ENCODE measurements at regions not wholly inside any gene's neighbourhood (a gene's known extent, or its start where the extent isn't known, plus 50 kb on each side); places are given as distances from the start of the nearest gene placed in this dataset.

DNA sequence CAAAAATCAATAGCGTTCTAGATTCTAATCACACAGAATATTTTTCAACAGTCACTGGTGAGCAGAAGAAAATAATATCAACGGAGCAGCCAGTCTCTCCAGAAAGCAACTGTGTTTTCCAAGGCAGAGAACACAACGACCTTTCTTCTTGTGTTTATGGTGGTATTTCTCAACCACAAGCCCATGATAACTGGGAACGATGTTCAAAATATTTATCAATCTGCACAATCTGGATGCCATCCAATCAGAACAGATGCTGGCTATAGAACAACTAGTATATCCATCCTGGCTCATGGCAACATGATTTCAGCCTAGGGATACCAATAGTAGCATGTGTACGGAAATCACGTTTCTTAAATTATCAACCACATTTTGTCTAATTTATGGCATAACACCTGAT, 162.7 kb upstream of the RUNX1 start:
- CTCF ChIA-PET = interaction anchor here (0.6 kb wide), 1 partner anchor 397 kb away, joined by 3 read pairs; no protein-coding TSS in a partner anchor

DNA sequence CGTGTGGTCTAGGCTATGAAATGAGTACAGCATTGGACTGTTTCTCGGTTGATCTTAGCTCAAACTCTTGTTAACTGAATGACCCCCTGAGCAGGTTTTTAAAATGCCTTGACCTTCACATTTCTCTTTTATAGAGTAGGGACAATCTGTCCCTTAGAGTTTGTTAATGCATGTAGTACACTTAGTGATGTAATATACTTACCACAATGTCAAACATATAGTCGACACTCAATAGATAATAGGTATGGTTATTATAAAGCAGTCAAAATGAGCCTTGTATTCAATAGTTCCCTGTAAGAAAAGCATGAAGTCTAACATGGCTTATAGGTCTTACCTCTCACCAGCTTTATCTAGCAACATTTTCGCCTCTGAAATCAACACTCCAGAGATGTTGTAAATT, 161.0 kb upstream of the RUNX1 start:
- Histone ChIP-seq H3K4me1 (ENCODE audit: control insufficient read depth, insufficient read depth, low read length) (no peaks in the 10 kb centered on the region), H3K36me3 (ENCODE audit: control insufficient read depth in 2 of 2, insufficient read depth in 1 of 2, low read length in 2 of 2) (no peaks in the 10 kb centered on the region), H3K4me3 (ENCODE audit: low read depth, low read length) (no peak overlapping the region), H3K27ac (ENCODE audit: extremely low read depth, low read depth, low read length) (no peak overlapping the region), H3K9me3 (ENCODE audit: control insufficient read depth, insufficient read depth, low read depth, low read length) (no peaks in the 10 kb centered on the region)
- ChIA-PET POLR2A (no interaction called here), CTCF (no interaction called here)
- no peak for TF ChIP-seq ZBTB21 (tag by site-specific recombination; IDR thresholded peaks at IDR 0.05)
- TF ChIP-seq SCRT1 (tag by site-specific recombination; IDR thresholded peaks at IDR 0.05; ENCODE audit: borderline replicate concordance) = no peak
- TF ChIP-seq, protein P1, sequence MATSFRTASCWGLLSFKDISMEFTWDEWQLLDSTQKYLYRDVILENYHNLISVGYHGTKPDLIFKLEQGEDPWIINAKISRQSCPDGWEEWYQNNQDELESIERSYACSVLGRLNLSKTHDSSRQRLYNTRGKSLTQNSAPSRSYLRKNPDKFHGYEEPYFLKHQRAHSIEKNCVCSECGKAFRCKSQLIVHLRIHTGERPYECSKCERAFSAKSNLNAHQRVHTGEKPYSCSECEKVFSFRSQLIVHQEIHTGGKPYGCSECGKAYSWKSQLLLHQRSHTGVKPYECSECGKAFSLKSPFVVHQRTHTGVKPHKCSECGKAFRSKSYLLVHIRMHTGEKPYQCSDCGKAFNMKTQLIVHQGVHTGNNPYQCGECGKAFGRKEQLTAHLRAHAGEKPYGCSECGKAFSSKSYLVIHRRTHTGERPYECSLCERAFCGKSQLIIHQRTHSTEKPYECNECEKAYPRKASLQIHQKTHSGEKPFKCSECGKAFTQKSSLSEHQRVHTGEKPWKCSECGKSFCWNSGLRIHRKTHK (tag by site-specific recombination; IDR thresholded peaks at IDR 0.05) = peak; percentile 95
- TF ChIP-seq GLIS1 (tag by site-specific recombination; IDR thresholded peaks at IDR 0.05) = no peak
- peak; percentile 31 for TF ChIP-seq SETDB1 (IDR thresholded peaks at IDR 0.05; ENCODE audit: insufficient read length, low read length)

More for the DNA sequence above, 162.7 kb upstream of the RUNX1 start:
- no peak overlapping the region for H3K27ac ChIP-seq (ENCODE audit: extremely low read depth, low read depth, low read length)
- TF ChIP-seq ZNF148 (tag by site-specific recombination; IDR thresholded peaks at IDR 0.05; ENCODE audit: borderline replicate concordance) (no peak), ZNF585B (tag by site-specific recombination; IDR thresholded peaks at IDR 0.05) (no peak), ZNF792 (tag by site-specific recombination; IDR thresholded peaks at IDR 0.05) (no peak), KLF8 (tag by site-specific recombination; IDR thresholded peaks at IDR 0.05) (no peak), ZNF37A (tag by site-specific recombination; IDR thresholded peaks at IDR 0.05) (no peak)
- no peak overlapping the region for H3K4me3 ChIP-seq (ENCODE audit: low read depth, low read length)
- H3K4me1 ChIP-seq (ENCODE audit: control insufficient read depth, insufficient read depth, low read length) = no peaks in the 10 kb centered on the region
- POLR2A ChIA-PET = no interaction called here
- no peaks in the 10 kb centered on the region for H3K9me3 ChIP-seq (ENCODE audit: control insufficient read depth, insufficient read depth, low read depth, low read length)
- H3K36me3 ChIP-seq (ENCODE audit: control insufficient read depth in 2 of 2, insufficient read depth in 1 of 2, low read length in 2 of 2) = no peaks in the 10 kb centered on the region

DNA sequence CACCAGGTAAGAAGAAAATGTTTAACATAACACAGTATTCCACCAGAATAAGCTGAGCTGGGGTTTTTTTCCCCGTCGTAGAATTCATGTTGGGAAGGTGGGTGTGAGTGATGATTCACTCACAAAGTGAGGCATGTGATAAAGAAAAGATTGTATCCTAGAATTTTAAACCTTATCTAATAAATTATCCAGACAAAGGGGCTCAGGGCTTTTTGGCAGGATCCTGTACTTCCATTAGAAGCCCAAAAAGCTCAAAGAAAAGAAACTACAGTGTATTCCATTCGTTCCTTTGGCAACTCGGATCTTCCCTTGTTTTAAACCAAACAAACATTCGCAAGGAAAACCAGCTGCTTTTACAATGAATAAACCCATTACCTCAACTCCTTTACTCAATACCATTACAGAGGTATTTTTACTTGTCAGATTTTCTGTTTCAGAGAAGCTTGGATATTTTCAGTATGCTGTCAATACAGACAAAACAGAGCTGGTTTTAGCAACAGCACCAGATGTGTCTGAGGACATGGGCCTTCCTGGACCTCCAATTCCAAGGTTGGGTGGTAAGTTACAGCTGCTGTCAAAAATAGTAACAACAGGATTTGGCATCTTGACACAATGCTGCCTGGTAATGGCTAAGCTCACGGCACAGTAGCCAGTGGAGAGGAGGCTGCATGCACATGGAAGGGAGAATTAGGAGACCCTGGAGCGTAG, 159.9 kb upstream of the RUNX1 start:
- Histone ChIP-seq H3K27ac (ENCODE audit: extremely low read depth, low read depth, low read length) (no peak overlapping the region), H3K4me1 (ENCODE audit: control insufficient read depth, insufficient read depth, low read length) (no peaks in the 10 kb centered on the region), H3K4me3 (ENCODE audit: low read depth, low read length) (no peak overlapping the region), H3K9me3 (ENCODE audit: control insufficient read depth, insufficient read depth, low read depth, low read length) (no peaks in the 10 kb centered on the region), H3K36me3 (ENCODE audit: control insufficient read depth in 2 of 2, insufficient read depth in 1 of 2, low read length in 2 of 2) (no peaks in the 10 kb centered on the region)
- POLR2A ChIA-PET = no interaction called here
- CTCF ChIA-PET = no interaction called here
- TF ChIP-seq ZNF391 (tag by site-specific recombination; IDR thresholded peaks at IDR 0.05; ENCODE audit: borderline replicate concordance, low read depth) (no peak), ZNF48 (tag by site-specific recombination; IDR thresholded peaks at IDR 0.05) (no peak), ZXDB (tag by site-specific recombination; IDR thresholded peaks at IDR 0.05) (no peak), ZNF148 (tag by site-specific recombination; IDR thresholded peaks at IDR 0.05; ENCODE audit: borderline replicate concordance) (no peak), ELK4 (IDR thresholded peaks at IDR 0.05; ENCODE audit: borderline replicate concordance, low read depth, low read length) (no peak)

All from HEK293 (cell line).